ENCODE measurements at regions not wholly inside any gene's neighbourhood (a gene's known extent, or its start where the extent isn't known, plus 50 kb on each side); places are given as distances from the start of the nearest gene placed in this dataset.
"Not testable (repeated sequence)": the region's sequence is repeated elsewhere in the genome, so short reads cannot be mapped to it uniquely, and the experiment has no call there.

- not testable (repeated sequence) for TF ChIP-seq CTCF (optimal IDR thresholded peaks at IDR 0.05 in 1 of 3, IDR thresholded peaks at IDR 0.05 in 1 of 3, conservative IDR thresholded peaks at IDR 0.05 in 1 of 3; ENCODE audit: extremely low read depth in 1 of 3, insufficient read depth in 2 of 3, low read length in 3 of 3); EZH2 (IDR thresholded peaks at IDR 0.05; ENCODE audit: low read length)
Observed at GRCh38 chr6:26835707-26836106, 176.2 kb upstream of the ZNF322 start.
